ENCODE measurements at regions not wholly inside any gene's neighbourhood (a gene's known extent, or its start where the extent isn't known, plus 50 kb on each side); places are given as distances from the start of the nearest gene placed in this dataset.

DNA sequence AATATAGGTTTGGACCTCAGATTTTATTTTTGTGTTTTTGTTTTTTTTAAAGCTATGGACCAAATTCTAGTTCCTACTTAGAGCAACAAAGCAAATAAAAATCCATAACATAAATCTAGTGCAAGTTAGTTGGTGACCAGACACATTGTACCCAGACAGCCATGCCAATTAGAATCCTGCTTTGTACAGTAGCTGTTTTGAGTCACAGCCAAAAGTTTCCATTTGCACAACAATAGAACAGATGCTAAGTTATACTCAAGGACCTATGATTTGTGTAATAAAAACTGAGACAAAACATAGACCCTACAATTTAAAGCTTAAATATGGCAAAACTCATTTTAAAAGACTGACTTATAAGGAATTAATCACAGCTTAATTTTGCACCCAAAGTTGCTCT, 513.1 kb upstream of the CBLB start:
- TF ChIP-seq, protein P1, sequence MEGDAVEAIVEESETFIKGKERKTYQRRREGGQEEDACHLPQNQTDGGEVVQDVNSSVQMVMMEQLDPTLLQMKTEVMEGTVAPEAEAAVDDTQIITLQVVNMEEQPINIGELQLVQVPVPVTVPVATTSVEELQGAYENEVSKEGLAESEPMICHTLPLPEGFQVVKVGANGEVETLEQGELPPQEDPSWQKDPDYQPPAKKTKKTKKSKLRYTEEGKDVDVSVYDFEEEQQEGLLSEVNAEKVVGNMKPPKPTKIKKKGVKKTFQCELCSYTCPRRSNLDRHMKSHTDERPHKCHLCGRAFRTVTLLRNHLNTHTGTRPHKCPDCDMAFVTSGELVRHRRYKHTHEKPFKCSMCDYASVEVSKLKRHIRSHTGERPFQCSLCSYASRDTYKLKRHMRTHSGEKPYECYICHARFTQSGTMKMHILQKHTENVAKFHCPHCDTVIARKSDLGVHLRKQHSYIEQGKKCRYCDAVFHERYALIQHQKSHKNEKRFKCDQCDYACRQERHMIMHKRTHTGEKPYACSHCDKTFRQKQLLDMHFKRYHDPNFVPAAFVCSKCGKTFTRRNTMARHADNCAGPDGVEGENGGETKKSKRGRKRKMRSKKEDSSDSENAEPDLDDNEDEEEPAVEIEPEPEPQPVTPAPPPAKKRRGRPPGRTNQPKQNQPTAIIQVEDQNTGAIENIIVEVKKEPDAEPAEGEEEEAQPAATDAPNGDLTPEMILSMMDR (IDR thresholded peaks at IDR 0.05; ENCODE audit: poor library complexity, severe bottlenecking) = no peak
- Histone ChIP-seq H3K9me3 (ENCODE audit: severe bottlenecking) (no peaks in the 10 kb centered on the region), H3K36me3 (ENCODE audit: low read depth) (no peaks in the 10 kb centered on the region), H3K4me3 (ENCODE audit: severe bottlenecking) (no peak overlapping the region), H3K27ac (ENCODE audit: poor library complexity, severe bottlenecking) (no peak overlapping the region), H3K27me3 (ENCODE audit: insufficient read depth, poor library complexity, severe bottlenecking) (no peaks in the 10 kb centered on the region), H3K4me1 (ENCODE audit: insufficient read depth, poor library complexity, severe bottlenecking) (no peaks in the 10 kb centered on the region)
- DNase-seq (ENCODE audit: low spot score) = no peak
- no peak for ATAC-seq (ENCODE audit: low read depth)

DNA sequence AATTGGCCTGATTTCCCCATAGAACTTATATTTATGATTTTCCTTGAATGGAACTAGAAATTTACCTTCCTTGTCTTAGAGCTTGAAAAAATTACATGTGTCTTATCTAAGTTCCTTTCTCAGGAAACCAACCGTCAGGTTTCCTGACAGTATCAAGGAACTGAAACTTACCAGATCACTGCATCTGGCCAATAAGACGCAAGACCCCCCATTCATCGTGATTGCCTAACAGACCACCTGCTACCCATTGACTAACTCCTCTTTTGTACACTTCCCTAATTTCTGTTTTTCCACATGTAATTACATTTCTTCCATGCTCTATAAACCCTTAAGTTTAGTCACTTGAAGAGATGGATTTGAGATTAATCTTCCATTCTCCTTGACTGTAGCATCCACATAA, 517.2 kb upstream of the CBLB start:
- Histone ChIP-seq H3K4me1 (ENCODE audit: insufficient read depth, poor library complexity, severe bottlenecking) (no peaks in the 10 kb centered on the region), H3K27me3 (ENCODE audit: insufficient read depth, poor library complexity, severe bottlenecking) (no peaks in the 10 kb centered on the region), H3K9me3 (ENCODE audit: severe bottlenecking) (no peaks in the 10 kb centered on the region), H3K27ac (ENCODE audit: poor library complexity, severe bottlenecking) (no peak overlapping the region), H3K4me3 (ENCODE audit: severe bottlenecking) (no peak overlapping the region), H3K36me3 (ENCODE audit: low read depth) (no peaks in the 10 kb centered on the region)
- DNase-seq (ENCODE audit: low spot score) (no peak), ATAC-seq (ENCODE audit: low read depth) (no peak)
- TF ChIP-seq, protein P1 (IDR thresholded peaks at IDR 0.05; ENCODE audit: poor library complexity, severe bottlenecking) = no peak

DNA sequence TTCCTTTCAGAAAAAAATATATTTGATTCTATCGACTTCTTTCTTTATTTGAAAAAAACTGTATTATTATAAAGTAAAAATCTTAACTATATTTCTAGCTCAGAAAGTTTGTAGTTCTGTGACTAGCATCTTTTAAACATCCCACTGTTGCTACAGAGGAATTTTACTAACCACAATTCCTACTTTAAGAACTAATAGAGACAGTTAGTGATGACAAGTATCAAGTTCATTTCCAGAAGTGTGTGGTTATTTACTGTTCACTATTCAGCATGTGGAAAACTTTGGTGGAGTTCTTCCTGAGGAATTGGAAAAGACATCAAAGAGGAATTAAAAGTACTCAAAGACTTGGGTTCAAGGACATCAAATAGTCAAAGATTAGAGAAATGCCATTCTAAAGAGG, 524.1 kb upstream of the CBLB start:
- no peak overlapping the region for H3K27ac ChIP-seq (ENCODE audit: poor library complexity, severe bottlenecking)
- ATAC-seq (ENCODE audit: low read depth) = no peak
- H3K4me3 ChIP-seq (ENCODE audit: severe bottlenecking) = no peak overlapping the region
- no peak for DNase-seq (ENCODE audit: low spot score)
- TF ChIP-seq, protein P1 (IDR thresholded peaks at IDR 0.05; ENCODE audit: poor library complexity, severe bottlenecking) = no peak
- no peaks in the 10 kb centered on the region for H3K9me3 ChIP-seq (ENCODE audit: severe bottlenecking)
- H3K36me3 ChIP-seq (ENCODE audit: low read depth) = no peaks in the 10 kb centered on the region
- no peaks in the 10 kb centered on the region for H3K27me3 ChIP-seq (ENCODE audit: insufficient read depth, poor library complexity, severe bottlenecking)
- H3K4me1 ChIP-seq (ENCODE audit: insufficient read depth, poor library complexity, severe bottlenecking) = no peaks in the 10 kb centered on the region

DNA sequence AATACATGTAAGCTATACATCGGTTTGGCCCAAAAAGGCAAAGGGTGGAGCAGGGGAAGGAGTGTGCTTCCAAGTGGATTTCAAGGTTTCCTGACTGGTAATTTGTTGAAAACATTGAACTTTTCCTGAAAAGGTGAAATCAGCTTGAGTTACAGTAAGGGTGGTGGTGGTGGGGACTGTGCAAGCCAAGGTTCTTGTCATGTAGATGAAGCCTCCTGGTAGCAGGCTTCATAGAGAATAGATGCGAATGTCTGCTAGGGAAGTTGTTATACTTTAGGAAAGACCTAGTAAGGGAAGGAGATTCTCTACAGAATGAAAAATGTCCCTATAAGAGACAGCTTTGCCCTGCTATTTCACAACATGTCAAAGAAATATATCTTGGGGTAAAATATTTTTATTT, 528.2 kb upstream of the CBLB start:
- H3K36me3 ChIP-seq (ENCODE audit: low read depth) = no peaks in the 10 kb centered on the region
- H3K4me3 ChIP-seq (ENCODE audit: severe bottlenecking) = no peak overlapping the region
- no peaks in the 10 kb centered on the region for H3K4me1 ChIP-seq (ENCODE audit: insufficient read depth, poor library complexity, severe bottlenecking)
- H3K27ac ChIP-seq (ENCODE audit: poor library complexity, severe bottlenecking) = no peak overlapping the region
- no peak for DNase-seq (ENCODE audit: low spot score)
- no peak for ATAC-seq (ENCODE audit: low read depth)
- no peaks in the 10 kb centered on the region for H3K9me3 ChIP-seq (ENCODE audit: severe bottlenecking)
- TF ChIP-seq, protein P1 (IDR thresholded peaks at IDR 0.05; ENCODE audit: poor library complexity, severe bottlenecking) = no peak
- no peaks in the 10 kb centered on the region for H3K27me3 ChIP-seq (ENCODE audit: insufficient read depth, poor library complexity, severe bottlenecking)

DNA sequence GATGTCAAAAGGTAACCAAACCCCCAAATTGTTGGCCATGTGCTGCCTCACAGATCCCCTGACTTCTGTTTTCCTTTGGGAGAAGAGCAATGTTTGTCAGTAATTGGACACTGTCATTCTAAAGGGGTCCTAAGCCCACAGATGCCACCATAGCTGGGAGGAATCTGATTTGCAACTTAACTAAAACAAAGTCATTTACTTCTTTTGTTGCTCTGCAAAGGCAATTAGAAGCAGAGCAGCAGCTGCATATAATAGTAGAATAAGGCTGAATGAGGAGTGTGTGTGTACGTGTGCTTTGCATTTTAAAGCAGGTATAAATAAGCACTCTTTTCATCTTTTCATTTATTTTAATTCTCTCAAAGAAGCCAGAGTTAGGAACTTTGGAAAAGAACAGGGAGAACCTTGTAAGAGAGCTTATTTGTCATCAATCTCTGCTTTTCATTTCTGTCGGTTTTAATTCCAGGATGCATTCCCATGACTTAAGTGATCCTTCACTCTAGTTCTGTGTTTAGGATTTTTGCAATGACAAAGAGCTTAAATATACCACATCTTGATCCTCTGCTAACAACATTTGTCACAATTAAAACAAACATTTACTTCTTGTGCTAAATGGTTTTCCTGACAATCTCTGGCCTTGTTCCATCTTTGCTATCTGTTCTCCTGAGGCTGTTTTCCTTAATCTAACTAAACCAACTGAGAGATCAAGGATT, 530.2 kb upstream of the CBLB start:
- ATAC-seq (ENCODE audit: low read depth) = no peak
- Histone ChIP-seq H3K4me1 (ENCODE audit: insufficient read depth, poor library complexity, severe bottlenecking) (no peaks in the 10 kb centered on the region), H3K27me3 (ENCODE audit: insufficient read depth, poor library complexity, severe bottlenecking) (no peaks in the 10 kb centered on the region), H3K9me3 (ENCODE audit: severe bottlenecking) (no peaks in the 10 kb centered on the region), H3K27ac (ENCODE audit: poor library complexity, severe bottlenecking) (no peak overlapping the region), H3K4me3 (ENCODE audit: severe bottlenecking) (no peak overlapping the region), H3K36me3 (ENCODE audit: low read depth) (no peaks in the 10 kb centered on the region)
- DNase-seq (ENCODE audit: low spot score) = no peak
- TF ChIP-seq, protein P1 (IDR thresholded peaks at IDR 0.05; ENCODE audit: poor library complexity, severe bottlenecking) = no peak
